ENCODE measurements at regions not wholly inside any gene's neighbourhood (a gene's known extent, or its start where the extent isn't known, plus 50 kb on each side); places are given as distances from the start of the nearest gene placed in this dataset.

GRCh38 chr7:47037607-47038006 is 544.3 kb downstream of the TNS3 start:
- Histone ChIP-seq H3K4me1 (ENCODE audit: insufficient read depth, poor library complexity, severe bottlenecking) (no peaks in the 10 kb centered on the region), H3K36me3 (ENCODE audit: low read depth) (no peaks in the 10 kb centered on the region), H3K27me3 (ENCODE audit: insufficient read depth, poor library complexity, severe bottlenecking) (no peaks in the 10 kb centered on the region), H3K27ac (ENCODE audit: poor library complexity, severe bottlenecking) (no peak overlapping the region), H3K9me3 (ENCODE audit: severe bottlenecking) (no peaks in the 10 kb centered on the region), H3K4me3 (ENCODE audit: severe bottlenecking) (no peak overlapping the region)
- ATAC-seq (ENCODE audit: low read depth) (no peak), DNase-seq (ENCODE audit: low spot score) (no peak)
- no peak for TF ChIP-seq CTCF (IDR thresholded peaks at IDR 0.05; ENCODE audit: poor library complexity, severe bottlenecking)

- Histone ChIP-seq H3K27ac (ENCODE audit: poor library complexity, severe bottlenecking) (no peak overlapping the region), H3K4me3 (ENCODE audit: severe bottlenecking) (no peak overlapping the region), H3K27me3 (ENCODE audit: insufficient read depth, poor library complexity, severe bottlenecking) (no peaks in the 10 kb centered on the region), H3K9me3 (ENCODE audit: severe bottlenecking) (no peaks in the 10 kb centered on the region), H3K36me3 (ENCODE audit: low read depth) (no peaks in the 10 kb centered on the region), H3K4me1 (ENCODE audit: insufficient read depth, poor library complexity, severe bottlenecking) (no peaks in the 10 kb centered on the region)
- DNase-seq (ENCODE audit: low spot score) (no peak), ATAC-seq (ENCODE audit: low read depth) (no peak)
- TF ChIP-seq CTCF (IDR thresholded peaks at IDR 0.05; ENCODE audit: poor library complexity, severe bottlenecking) = no peak
Observed at GRCh38 chr7:47036909-47037308, 545.0 kb downstream of the TNS3 start.

- H3K36me3 ChIP-seq (ENCODE audit: low read depth) = no peaks in the 10 kb centered on the region
- no peak overlapping the region for H3K27ac ChIP-seq (ENCODE audit: poor library complexity, severe bottlenecking)
- no peak overlapping the region for H3K4me3 ChIP-seq (ENCODE audit: severe bottlenecking)
- no peak for TF ChIP-seq CTCF (IDR thresholded peaks at IDR 0.05; ENCODE audit: poor library complexity, severe bottlenecking)
- DNase-seq (ENCODE audit: low spot score) (no peak), ATAC-seq (ENCODE audit: low read depth) (no peak)
- no peaks in the 10 kb centered on the region for H3K27me3 ChIP-seq (ENCODE audit: insufficient read depth, poor library complexity, severe bottlenecking)
- H3K4me1 ChIP-seq (ENCODE audit: insufficient read depth, poor library complexity, severe bottlenecking) = no peaks in the 10 kb centered on the region
- H3K9me3 ChIP-seq (ENCODE audit: severe bottlenecking) = no peaks in the 10 kb centered on the region
Observed at GRCh38 chr7:47035522-47035921, 546.4 kb downstream of the TNS3 start.

- no peak for ATAC-seq (ENCODE audit: low read depth)
- H3K4me1 ChIP-seq (ENCODE audit: insufficient read depth, poor library complexity, severe bottlenecking) = no peaks in the 10 kb centered on the region
- TF ChIP-seq CTCF (IDR thresholded peaks at IDR 0.05; ENCODE audit: poor library complexity, severe bottlenecking) = no peak
- no peaks in the 10 kb centered on the region for H3K36me3 ChIP-seq (ENCODE audit: low read depth)
- H3K4me3 ChIP-seq (ENCODE audit: severe bottlenecking) = no peak overlapping the region
- no peak for DNase-seq (ENCODE audit: low spot score)
- H3K27ac ChIP-seq (ENCODE audit: poor library complexity, severe bottlenecking) = no peak overlapping the region
- no peaks in the 10 kb centered on the region for H3K27me3 ChIP-seq (ENCODE audit: insufficient read depth, poor library complexity, severe bottlenecking)
- H3K9me3 ChIP-seq (ENCODE audit: severe bottlenecking) = no peaks in the 10 kb centered on the region
Observed at GRCh38 chr7:47034180-47034579, 547.7 kb downstream of the TNS3 start.

- Histone ChIP-seq H3K27ac (ENCODE audit: poor library complexity, severe bottlenecking) (no peak overlapping the region), H3K4me1 (ENCODE audit: insufficient read depth, poor library complexity, severe bottlenecking) (no peaks in the 10 kb centered on the region), H3K27me3 (ENCODE audit: insufficient read depth, poor library complexity, severe bottlenecking) (no peaks in the 10 kb centered on the region), H3K36me3 (ENCODE audit: low read depth) (no peaks in the 10 kb centered on the region), H3K4me3 (ENCODE audit: severe bottlenecking) (no peak overlapping the region), H3K9me3 (ENCODE audit: severe bottlenecking) (no peaks in the 10 kb centered on the region)
- no peak for TF ChIP-seq CTCF (IDR thresholded peaks at IDR 0.05; ENCODE audit: poor library complexity, severe bottlenecking)
- ATAC-seq (ENCODE audit: low read depth) = no peak
- no peak for DNase-seq (ENCODE audit: low spot score)
Observed at GRCh38 chr7:47032536-47032908, 549.4 kb downstream of the TNS3 start.
